Putamen (tissue), 1 donor: ENCODE measurements at regions not wholly inside any gene's neighbourhood (a gene's known extent, or its start where the extent isn't known, plus 50 kb on each side); places are given as distances from the start of the nearest gene placed in this dataset.
A peak's percentile ranks its signal among the peaks of the same experiment; 100 is the strongest.
"Not testable (repeated sequence)": the region's sequence is repeated elsewhere in the genome, so short reads cannot be mapped to it uniquely, and the experiment has no call there.

ENCODE experiments used
- DNase-seq: peaks from one replicate; pipeline ENCODE4 v3.0.0-alpha.2; 2016; ENCODE audit warnings: low spot score

GRCh38 chr5:108530706-108531105, 148.8 kb upstream of the FBXL17 start:
- no peak for DNase-seq

- DNase-seq, result no peak
Measured at GRCh38 chr5:108529381-108529780, 147.5 kb upstream of the FBXL17 start.

- no peak for DNase-seq
Measured at GRCh38 chr5:108528655-108529054, 146.8 kb upstream of the FBXL17 start.

GRCh38 chr5:108524564-108524963, 142.7 kb upstream of the FBXL17 start:
- DNase-seq, result no peak

- no peak for DNase-seq
Measured at GRCh38 chr5:108523360-108523759, 141.5 kb upstream of the FBXL17 start.

GRCh38 chr5:108521841-108522506, 140.1 kb upstream of the FBXL17 start:
- DNase-seq, result no peak

- DNase-seq, result no peak
Measured at GRCh38 chr5:108521011-108521700, 139.3 kb upstream of the FBXL17 start.

- DNase-seq, result no peak
Measured at GRCh38 chr5:108516785-108517184, 134.9 kb upstream of the FBXL17 start.

- DNase-seq, result no peak
Measured at GRCh38 chr5:108515517-108516105, 133.7 kb upstream of the FBXL17 start.

GRCh38 chr5:108508979-108509378, 127.1 kb upstream of the FBXL17 start:
- no peak for DNase-seq

GRCh38 chr5:108507631-108508030, 125.7 kb upstream of the FBXL17 start:
- DNase-seq, result peak; percentile 79

GRCh38 chr5:108505608-108506007, 123.7 kb upstream of the FBXL17 start:
- DNase-seq, result no peak

- no peak for DNase-seq
Measured at GRCh38 chr5:108504974-108505373, 123.1 kb upstream of the FBXL17 start.

GRCh38 chr5:108503986-108504385, 122.1 kb upstream of the FBXL17 start:
- peak; percentile 63 for DNase-seq

GRCh38 chr5:108495615-108496014, 113.7 kb upstream of the FBXL17 start:
- not testable (repeated sequence) for DNase-seq

GRCh38 chr5:108487951-108488350, 106.1 kb upstream of the FBXL17 start:
- DNase-seq, result no peak

- no peak for DNase-seq
Measured at GRCh38 chr5:108484035-108484434, 102.1 kb upstream of the FBXL17 start.

GRCh38 chr5:108481355-108481931, 99.5 kb upstream of the FBXL17 start:
- peak; percentile 26 for DNase-seq

GRCh38 chr5:108472237-108472636, 90.3 kb upstream of the FBXL17 start:
- DNase-seq, result no peak

GRCh38 chr5:108467563-108467962, 85.7 kb upstream of the FBXL17 start:
- no peak for DNase-seq

- no peak for DNase-seq
Measured at GRCh38 chr5:108461628-108462367, 79.9 kb upstream of the FBXL17 start.

GRCh38 chr5:108459769-108460168, 77.9 kb upstream of the FBXL17 start:
- no peak for DNase-seq
